NCI-H748 (cell line): ENCODE measurements at regions not wholly inside any gene's neighbourhood (a gene's known extent, or its start where the extent isn't known, plus 50 kb on each side); places are given as distances from the start of the nearest gene placed in this dataset.

ENCODE experiments used
- DNase-seq: peaks from one replicate; lab custom pipeline; 2025; ENCODE audit not compliant: unreplicated experiment; lab: John Stamatoyannopoulos, UW

DNA sequence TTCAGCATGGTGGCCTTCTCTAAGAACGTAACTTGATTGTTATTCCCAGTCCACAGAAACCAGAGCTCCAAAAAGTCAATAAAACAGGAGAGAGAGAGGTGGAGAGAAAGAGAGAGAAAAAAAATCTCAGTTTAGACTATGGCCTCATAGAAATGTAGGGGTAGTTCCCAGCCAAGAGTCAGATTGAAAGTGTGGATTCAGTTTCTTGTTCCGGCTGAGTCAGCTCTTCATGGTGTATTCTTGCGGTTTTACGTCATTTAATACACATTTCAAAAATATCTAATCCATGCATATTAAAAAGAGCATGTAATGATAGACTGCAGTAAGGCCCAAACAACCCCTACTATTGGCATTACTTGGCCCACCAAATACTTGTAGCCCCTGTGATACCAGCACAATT lies 303.9 kb downstream of the ETAA1 start:
- DNase-seq, result no peak

DNA sequence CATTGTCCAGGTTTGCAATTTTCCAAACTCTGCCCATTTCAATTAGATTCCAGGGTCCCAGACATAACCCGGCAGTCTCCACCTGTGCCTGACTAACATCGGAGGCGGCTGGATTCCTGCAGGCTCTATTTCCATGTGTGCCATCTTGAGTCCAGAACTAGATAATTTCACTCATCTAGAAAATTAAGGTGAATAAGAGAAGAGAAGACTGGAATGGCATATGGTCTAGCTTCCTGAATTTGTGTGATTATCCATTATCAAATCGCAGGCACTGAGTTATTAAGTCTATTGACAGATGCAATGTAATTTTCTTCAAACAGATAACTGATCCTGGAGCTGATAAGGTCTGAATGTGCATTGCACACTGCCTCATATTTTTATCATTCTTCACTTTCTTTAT lies 305.2 kb downstream of the ETAA1 start:
- no peak for DNase-seq

DNA sequence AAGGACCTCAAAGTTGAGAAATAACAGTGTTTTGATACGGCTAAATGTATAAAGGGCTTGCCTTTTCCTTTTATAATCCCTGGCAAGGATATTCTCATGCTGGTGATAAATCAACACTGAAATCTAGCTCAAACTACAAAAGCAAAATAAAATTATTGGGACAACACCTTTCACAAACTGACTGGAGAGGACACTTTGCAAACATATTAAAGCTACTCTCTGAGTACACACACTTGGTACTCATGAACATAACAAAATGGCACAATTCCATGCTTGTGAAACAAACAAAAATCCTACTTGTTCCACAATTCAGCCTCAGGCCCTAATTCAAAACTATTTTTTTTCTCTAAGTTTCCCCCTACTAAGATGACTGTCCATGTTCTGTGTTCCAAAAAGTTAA lies 305.8 kb downstream of the ETAA1 start:
- peak; percentile 0 for DNase-seq

DNA sequence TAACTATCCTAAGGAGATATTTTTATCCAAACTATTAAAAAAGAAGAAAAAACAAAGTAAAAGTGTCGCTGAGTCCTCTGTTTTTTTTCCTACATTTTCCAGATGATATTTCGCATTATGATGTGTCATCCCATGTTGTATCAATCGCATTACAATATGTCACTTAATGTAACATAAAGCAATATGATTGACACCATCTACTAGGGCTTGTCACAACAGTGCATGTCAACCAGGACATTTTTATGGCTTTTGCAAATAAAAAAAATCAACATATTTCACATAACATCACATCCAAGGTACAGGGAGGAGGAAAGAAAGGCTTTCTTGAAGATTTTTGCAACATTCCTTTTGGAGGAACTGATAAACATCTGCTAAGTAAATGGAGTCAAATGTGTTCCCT lies 308.9 kb downstream of the ETAA1 start:
- no peak for DNase-seq

DNA sequence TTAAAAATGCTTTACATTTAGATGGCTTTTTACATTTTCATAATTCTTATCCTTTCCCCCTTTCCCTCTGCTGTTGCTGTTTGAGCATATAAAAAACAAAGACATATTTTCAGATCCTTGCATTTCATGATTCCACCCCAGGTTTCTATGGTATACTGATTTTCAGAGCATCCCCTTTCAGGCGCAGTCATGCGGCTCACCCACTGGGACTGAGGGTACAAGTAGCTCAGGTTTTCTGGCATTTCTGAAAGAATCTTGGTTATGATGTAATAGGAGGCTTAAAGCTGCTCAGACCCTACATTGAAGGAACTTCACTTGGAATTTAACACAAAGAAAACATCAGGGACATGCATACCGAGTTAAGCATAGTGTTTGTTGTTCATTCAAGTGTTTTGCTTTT lies 310.8 kb downstream of the ETAA1 start:
- no peak for DNase-seq

DNA sequence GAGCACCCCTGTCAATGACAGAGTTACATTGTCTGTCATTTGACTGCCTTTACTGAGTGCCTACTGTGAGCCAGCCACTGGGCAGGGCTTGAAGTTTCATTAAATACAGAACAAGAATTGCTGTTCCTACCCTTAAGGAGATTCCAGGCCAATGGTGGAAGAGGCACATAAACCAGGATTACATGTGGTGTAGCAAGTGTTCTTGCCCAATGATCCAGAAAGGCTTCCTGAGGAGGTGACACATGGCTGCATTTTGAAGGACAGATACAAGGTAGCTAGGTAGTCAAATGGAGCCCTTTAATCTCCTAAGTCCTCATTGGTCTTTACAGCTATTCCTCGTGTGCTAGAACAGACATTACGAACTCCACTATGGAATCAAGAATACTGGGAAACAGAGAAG lies 312.7 kb downstream of the ETAA1 start:
- DNase-seq, result no peak

DNA sequence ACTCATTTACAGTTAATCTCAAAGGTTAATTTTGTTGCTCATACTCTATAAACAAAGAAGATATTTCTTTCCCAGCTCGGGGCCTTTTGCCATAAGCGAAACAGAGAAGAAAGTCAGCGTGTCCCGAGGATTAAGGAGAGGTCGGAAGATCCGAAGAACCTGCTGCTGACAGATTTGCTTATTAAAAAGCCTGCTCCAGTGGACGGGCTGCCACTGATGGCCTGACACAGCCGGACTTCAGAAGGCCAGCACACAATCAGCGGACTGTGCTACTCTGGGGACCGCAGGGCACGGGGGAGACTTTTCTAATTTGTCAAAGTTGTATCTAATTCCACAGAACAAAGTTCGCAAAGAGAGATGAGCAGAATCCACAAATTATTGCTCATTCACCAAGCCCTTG lies 315.4 kb downstream of the ETAA1 start:
- no peak for DNase-seq

DNA sequence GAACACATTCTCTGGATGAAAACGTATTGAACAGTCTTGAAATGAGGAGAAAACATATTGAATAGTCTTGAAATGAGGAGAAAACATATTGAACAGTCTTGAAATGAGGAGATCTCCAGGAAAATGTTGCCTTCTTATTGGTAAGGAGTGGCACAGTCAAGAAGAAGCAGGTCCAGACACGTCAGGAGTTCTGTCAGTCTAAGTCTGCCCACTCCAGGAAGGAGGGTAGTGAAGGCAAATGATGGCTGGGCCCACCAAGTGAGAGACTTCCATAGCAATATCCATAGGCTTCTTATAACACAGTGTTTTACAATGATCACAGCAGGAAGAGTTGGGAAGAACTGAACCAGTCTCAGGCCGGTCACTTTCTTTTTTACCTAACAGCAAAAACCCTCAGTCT lies 316.2 kb downstream of the ETAA1 start:
- DNase-seq, result no peak

DNA sequence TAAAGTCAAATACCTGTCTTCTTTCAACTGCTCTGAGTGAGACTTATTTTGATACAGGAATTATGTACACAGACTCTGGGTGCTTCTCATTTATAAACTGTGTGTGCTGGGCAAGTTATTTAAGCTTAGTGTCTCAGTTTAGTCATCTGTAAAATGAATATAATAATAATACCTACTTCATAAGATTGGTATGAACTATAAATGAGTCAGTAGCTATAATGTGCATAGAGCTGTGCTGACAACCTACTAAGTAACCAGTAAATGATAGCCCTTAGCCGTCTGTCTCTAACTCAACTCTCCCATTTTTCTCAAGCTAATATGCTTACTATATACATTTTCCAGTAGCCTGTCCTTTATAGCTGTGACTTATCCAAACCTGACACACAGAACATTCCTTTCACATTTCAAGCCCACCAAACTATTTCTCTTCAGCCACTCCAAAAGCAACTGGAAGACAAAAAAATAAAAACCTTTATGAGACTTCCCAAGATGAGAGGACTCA lies 319.8 kb downstream of the ETAA1 start:
- DNase-seq, result no peak

DNA sequence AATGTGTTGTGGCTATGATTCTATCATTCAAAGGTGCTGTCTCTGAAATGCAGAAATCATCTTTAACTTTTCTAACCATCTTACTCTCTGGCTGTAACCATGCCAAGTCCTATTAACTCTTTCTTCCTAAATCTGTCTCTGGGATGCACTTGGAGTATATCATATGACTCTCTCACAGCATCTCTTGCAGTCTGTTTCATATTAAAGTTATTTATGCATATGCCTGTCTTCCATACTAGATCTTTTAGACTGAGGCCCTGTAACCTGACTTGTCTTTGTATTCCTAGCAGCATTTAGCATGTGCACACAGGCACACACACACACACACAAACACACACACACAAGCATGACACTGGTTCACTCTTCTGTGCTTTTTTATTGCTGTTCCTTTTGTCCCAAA lies 320.6 kb downstream of the ETAA1 start:
- DNase-seq, result no peak

DNA sequence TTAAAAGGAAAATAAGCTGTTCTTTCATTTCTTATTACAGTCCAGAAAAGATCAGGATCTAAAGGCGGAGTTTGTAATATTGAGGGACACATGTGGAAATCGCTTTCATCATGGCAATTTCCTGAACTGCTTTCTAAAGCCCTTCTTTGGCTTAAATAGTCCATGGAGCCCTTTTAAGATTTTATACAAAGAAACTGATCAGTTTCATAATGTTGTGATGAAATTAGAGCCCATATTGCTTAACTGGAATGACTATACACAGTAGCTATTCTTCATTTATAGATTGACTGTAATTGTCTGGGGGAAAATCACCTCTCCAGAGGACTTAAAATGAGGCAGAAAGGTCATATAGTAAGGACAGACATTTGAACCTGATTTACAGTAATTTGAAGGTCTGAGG lies 322.2 kb downstream of the ETAA1 start:
- DNase-seq, result no peak

DNA sequence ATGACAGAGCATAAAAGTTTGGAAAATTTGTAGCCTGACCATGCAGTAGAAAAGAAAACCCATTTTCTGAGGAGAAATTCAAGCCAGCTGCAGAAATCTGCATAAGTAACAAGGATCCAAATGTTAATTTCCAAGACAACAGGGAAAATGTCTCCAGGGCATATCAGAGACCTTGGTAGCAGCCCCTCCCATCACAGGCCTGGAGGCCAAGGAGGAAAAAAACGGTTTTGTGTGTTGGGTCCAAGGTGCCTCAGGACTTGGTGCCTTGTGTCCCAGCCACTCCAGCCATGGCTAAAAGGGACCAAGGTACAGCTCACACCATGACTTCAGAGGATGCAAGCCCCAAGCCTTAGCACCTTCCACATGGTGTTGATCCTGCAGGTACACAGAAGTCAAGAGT lies 324.4 kb downstream of the ETAA1 start:
- DNase-seq, result no peak

DNA sequence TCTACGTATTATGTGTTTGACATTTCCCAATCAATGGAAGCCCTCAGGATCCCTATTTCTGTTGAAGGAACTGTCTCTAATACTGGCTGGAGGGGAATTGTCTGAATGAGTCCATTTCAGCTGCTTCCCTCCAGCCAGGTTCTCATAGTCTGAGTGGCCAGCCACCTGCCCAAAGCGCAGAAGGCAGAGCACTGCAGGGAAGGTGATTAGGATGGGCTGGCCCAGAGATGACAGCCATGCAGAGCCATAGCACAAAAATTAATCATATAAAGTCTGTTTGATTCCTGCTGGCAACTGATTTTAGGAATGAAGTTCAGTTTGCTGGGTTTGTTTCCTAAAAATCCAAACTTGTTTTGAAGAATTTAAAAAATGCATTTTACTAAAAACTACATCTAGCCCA lies 327.1 kb downstream of the ETAA1 start:
- DNase-seq, result no peak

DNA sequence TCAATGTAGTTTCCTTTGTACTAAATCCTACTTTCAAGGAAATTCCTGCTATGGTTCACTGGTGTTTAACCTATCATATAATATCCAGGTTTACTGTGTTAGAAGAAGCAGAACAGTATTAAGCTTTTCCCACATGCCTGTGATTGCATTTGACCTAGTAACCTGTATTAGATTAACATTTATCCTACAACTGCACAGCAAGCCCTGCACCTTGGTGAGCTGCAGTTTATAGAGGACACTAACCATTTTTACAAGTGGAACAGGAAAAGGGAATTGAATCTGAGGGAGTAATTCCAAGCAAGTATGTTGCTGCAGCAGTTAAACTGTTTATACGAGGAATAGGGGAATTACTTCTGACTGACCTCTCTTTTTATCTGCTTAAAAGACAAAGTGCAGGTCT lies 328.6 kb downstream of the ETAA1 start:
- no peak for DNase-seq

DNA sequence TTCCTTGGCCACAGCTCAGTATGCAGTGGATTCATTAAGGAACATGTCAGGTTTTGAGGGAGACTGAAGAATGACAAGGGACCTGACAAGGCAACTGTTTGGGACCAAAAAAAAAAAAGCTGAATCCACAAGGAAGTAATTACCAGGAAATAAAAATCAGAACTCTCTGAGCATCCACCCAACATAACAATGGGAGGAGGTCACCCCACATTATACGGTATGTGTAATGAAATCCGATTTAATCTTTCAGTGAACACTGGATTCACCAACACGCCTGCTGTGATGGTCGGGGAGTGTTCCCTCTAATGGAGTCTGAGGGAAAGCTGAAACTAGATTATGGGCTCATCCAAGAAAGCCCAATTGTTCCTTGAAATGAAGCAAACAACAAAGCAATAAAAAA lies 329.3 kb downstream of the ETAA1 start:
- DNase-seq, result peak; percentile 69

DNA sequence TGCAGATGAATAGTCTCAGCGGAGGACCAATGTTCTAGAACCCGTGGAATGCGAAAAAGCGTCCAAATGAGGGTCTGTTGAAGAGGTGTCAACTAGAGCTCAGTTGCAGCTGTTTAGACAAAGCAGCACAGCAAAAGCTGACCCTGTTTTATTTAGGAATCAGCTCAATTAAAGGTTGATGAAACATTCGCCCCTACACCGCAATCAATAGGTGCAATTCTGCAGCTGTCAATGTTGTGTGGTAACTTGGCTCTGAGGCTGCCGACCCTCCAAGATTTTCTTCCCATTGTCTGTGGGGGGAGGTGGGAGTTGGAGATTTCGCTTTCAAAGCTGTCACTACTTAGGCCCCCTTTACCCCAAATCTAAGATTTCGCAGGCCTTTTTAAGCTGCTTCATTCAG lies 330.0 kb downstream of the ETAA1 start:
- peak; percentile 47 for DNase-seq

DNA sequence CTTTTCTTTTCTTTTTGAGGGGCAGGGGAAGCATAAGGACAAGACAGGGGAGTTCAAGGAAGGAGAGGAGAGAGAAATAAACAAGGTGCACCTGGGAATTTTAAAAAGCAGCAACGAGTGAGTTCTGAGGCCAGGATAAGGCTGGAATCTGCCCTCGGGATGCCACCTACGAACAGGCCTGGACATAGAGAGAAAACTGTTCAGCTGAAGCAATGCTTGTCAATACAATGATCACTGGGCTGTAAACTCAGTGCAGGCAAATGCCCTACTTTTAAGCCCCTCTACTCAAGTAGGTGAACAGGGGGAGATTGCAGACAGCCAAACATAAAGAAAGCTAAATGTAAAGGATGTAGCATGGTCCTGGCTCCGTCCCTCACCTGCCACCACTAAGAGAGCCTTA lies 330.5 kb downstream of the ETAA1 start:
- no peak for DNase-seq

DNA sequence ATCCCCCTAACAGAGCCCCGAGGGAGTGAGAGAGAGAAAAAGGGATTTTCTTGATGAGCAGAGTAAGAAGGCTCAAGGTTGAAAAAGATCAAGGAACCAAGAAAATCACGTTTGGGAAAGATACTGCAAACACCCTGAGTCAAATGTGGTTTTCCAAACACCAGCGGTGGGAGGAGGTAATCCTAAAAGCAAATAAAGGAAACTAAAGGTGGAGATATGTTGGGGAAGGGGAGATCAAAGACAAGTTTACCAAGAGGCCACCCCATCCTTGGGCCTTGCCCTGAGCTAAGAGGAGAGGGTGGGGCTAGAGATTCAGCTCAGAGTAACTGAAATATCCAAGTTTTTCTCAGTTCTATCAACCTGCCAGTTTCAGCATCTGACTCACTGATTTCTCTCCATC lies 332.3 kb downstream of the ETAA1 start:
- DNase-seq, result no peak

DNA sequence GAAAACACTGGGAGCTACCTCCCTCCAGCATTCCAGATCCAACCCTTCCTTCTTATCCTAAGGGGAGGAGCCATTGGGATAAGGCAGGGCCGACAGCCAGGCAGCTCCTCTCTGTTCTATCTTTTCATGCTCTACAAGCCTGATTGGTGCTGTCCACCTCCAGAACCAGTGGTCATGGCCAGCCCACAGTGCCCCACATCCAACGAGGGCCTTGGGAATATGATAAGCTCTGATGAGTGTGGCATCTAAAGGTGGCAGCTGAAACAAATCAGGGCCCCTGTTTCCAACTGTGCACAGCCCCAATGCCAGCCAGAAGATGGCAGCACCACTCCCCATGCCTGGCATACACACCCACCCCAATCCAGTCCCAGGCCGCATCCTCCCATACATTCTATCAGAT lies 329.3 kb downstream of the C1D start:
- DNase-seq, result peak; percentile 23

DNA sequence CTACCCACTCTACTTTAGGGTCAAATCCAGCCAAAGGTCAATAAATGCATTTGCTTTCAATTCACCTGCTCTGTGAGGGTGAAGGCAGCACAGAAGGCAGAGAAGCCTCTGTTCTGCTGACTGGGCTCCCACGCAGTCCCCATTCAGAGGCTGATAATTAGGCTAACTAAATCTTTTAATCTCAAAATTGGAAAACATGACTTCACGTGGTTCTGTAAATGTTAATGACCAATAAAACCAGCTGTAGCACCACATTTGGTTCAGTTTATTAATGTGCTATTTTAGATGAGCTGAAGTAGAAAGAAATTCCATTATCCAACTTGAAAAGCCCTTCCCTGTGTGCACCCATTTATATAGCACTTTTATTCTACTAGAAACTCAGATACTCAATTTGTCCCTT lies 310.6 kb downstream of the C1D start:
- DNase-seq, result no peak

DNA sequence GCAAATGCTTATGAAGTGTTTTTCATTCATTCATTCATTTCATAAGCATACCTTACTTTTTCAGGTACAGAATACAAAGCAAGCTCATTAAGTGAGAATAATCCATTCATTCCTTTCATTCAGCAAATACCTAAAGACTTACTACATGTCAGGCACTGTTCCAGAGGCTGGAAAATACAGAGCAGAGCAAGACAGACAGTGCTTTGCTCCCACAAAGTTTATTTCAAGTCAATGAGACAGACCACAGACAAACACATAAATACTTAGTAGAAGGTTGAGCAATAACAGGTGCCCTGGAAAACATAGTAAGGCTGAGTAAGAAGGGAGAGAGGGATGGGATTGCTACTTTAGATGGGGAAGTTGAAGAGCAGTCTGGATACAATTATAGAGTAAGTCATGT lies 309.8 kb downstream of the C1D start:
- no peak for DNase-seq

DNA sequence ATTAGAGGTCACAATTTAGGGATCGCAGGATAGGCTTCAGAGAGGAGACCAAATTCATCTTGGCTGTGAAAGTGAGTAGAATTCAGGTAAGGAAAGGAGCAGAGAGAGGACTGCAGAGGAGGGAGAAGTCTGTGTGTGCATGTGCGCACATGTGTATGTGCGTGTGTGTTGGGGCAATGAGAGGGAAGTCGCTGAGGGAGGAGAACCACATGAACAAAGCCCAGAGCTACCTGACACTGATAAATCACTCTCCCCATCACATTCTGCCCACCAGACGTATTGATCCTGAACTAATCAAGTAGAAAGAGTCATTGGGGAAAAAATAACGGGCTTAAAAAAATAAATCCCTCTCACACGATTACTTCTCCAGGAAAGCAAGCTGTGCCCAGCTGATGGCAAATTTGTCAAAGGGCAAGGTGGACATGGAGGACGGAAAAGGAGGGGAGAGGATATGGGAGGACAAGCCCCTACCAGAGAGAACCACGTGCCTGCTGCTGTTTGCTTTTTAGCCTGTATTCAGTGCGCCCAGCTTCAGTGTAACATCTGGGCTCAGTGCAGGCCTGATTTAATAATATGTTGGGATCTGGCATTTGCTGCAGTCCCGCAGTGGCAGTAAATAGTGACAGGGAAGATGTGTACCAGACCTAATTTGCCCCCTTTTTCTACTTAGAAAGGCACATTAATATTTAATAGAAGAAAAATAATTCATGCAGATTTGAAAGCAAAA lies 307.5 kb downstream of the C1D start:
- DNase-seq, result no peak

DNA sequence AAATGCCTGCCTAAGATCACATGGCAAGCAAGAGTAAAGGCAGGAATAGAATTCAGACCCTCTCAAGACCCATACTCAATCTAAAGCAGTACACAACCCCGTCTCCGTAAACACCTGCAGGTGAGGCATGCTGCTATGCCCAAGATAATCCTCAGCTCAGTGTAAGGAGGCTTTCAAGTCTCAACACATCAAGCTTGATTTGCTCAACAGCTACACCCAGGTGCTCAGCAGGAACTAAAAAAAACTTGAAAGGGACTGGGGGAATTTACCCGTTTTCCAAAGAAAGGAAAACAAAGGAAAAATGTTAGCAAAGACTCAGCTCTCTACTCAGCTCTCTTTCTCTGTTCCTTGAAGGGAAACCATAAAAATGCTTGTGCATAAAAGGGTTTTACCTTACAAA lies 301.8 kb downstream of the C1D start:
- DNase-seq, result no peak
